ENCODE measurements at regions not wholly inside any gene's neighbourhood (a gene's known extent, or its start where the extent isn't known, plus 50 kb on each side); places are given as distances from the start of the nearest gene placed in this dataset.

DNA sequence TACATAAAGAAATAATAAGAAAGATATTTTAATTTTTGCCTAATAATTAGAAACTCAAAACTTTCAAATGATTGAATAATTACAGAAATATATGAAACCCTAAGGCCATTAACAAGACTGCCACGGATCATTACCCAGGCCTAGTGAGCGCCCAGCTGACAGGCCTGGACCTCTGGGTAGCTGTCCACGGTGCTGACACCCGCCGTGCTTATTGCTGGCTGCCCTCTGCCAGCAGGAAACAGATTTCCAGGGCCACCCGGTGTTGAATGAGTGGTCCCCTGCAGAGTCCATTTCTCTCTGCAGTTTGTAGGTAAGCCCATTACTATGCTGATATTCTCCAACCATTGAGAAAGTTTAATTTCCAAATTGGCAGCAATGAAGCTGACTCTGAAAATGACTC is 254.4 kb upstream of the GJB5 start:
- TF ChIP-seq CTCF (IDR thresholded peaks at IDR 0.05): no peak
- no peak for TF ChIP-seq POLR2A (IDR thresholded peaks at IDR 0.05)

All from sigmoid colon (tissue), 3 donors.